Tibial artery (tissue), 4 donors: ENCODE measurements at regions not wholly inside any gene's neighbourhood (a gene's known extent, or its start where the extent isn't known, plus 50 kb on each side); places are given as distances from the start of the nearest gene placed in this dataset.

Source experiments
- DNase-seq, 2 donors: peaks; one replicate each; pipeline ENCODE4 v3.0.0-alpha.2; 2019
- H3K27ac ChIP-seq, 2 donors: fragments of 200-600 bp; sonication (generic) in 1 of 2; 1 replicate in 1 of 2; 2 replicates in 1 of 2; pipeline ENCODE4 v1.5.1; 2018 to 2019; ENCODE audit warnings: mild to moderate bottlenecking in 1 of 2
- H3K27me3 ChIP-seq, 2 donors: fragments of 200-600 bp; sonication (generic) in 1 of 2; one replicate each; pipeline versions ENCODE4 v1.5.1 to v1.6.0; 2016 to 2019
- H3K36me3 ChIP-seq, 3 donors: fragments of 200-600 bp; sonication (generic) in 2 of 3; one replicate each; pipeline ENCODE4 v1.5.1; 2016 to 2019; ENCODE audit warnings: mild to moderate bottlenecking in 2 of 3
- H3K4me1 ChIP-seq, 4 donors: fragments of 200-600 bp; sonication (generic) in 2 of 4; 1 replicate in 3 of 4; 2 replicates in 1 of 4; pipeline ENCODE4 v1.5.1; 2016 to 2019
- H3K4me3 ChIP-seq, 2 donors: fragments of 200-600 bp; sonication (generic) in 1 of 2; 1 replicate in 1 of 2; 2 replicates in 1 of 2; pipeline ENCODE4 v1.5.1; 2018 to 2019; ENCODE audit warnings: mild to moderate bottlenecking in 2 of 2
- H3K9me3 ChIP-seq, 3 donors: fragments of 200-600 bp; sonication (generic) in 1 of 3; one replicate each; pipeline ENCODE4 v1.5.1; 2016 to 2019
- intact Hi-C: fragments of 100-400 bp; cut with DNase I; formaldehyde crosslinking; loops from one replicate; pipeline ENCODE4 v1.15.0; 2023; ENCODE audit warnings: low total_unique reads
- TF ChIP-seq, protein P1 (sequence below), 2 experiments: fragments of 200-600 bp in 1 of 2; fragments of 450-650 bp in 1 of 2; IDR thresholded peaks; one replicate each; pipeline ENCODE4 v1.5.1; 2017 to 2019; ENCODE audit warnings: antibody characterized with exemption in 2 of 2, mild to moderate bottlenecking in 1 of 2, moderate library complexity in 1 of 2

GRCh38 chr11:134510233-134511040, 98.4 kb upstream of the B3GAT1 start:
- Histone ChIP-seq H3K27ac (no peak overlapping the region), H3K27me3 (peaks cover 0 to 23% of the 10 kb centered on the region in 2 donors), H3K36me3 (no peaks in the 10 kb centered on the region), H3K4me3 (no peak overlapping the region), H3K4me1 (no peaks in the 10 kb centered on the region), H3K9me3 (no peaks in the 10 kb centered on the region)
- TF ChIP-seq, protein P1, sequence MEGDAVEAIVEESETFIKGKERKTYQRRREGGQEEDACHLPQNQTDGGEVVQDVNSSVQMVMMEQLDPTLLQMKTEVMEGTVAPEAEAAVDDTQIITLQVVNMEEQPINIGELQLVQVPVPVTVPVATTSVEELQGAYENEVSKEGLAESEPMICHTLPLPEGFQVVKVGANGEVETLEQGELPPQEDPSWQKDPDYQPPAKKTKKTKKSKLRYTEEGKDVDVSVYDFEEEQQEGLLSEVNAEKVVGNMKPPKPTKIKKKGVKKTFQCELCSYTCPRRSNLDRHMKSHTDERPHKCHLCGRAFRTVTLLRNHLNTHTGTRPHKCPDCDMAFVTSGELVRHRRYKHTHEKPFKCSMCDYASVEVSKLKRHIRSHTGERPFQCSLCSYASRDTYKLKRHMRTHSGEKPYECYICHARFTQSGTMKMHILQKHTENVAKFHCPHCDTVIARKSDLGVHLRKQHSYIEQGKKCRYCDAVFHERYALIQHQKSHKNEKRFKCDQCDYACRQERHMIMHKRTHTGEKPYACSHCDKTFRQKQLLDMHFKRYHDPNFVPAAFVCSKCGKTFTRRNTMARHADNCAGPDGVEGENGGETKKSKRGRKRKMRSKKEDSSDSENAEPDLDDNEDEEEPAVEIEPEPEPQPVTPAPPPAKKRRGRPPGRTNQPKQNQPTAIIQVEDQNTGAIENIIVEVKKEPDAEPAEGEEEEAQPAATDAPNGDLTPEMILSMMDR (IDR thresholded peaks at IDR 0.05), result no peak
- intact Hi-C loops, result no loop called here
- DNase-seq, result peak; percentile 16 to 50

DNA sequence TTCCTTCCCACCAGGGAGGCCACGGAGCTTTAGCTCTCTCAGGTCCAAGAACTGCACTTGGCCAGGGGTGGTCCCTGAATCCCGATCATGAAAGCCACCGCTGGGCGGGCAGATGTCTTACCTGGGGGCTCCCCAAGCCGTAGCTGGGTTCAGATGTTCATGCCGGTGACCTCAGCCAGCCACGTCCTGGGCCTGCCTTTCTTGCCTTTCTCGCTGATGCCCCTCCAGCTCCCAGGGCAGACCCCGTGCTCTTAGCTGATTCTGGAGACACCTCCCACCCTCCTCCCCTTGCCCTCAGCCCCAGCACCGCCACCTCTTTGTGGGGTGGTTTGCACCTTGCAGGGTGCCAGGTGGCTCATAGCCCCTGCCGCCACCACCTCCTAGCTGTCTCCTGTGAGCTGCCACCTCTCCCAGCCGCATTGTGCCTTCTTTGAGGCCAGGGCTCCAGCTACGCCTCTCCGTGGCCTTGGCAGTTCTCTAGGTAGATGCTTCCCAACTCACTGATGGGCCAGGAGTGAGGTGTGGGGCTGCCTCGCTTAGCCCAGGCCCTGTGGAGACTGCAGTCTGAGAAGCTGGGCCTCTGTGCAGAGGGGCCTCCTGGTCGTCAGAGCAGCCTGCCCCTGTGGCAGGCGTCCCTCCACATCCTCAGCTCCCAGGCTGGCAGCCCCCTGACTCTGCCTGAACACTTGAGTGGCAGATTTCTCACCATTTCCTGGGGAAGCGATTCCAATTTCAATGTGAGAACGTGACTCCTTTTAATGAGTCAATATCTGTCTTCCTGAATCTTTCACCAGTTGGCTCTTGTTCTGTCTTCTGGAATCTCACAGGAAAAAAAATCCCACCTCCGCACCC, 97.6 kb upstream of the B3GAT1 start:
- H3K27ac ChIP-seq, result no peak overlapping the region
- H3K4me3 ChIP-seq, result no peak overlapping the region
- no peaks in the 10 kb centered on the region for H3K36me3 ChIP-seq
- TF ChIP-seq, protein P1 (IDR thresholded peaks at IDR 0.05), result no peak
- DNase-seq, result peak; percentile 7 to 52
- H3K4me1 ChIP-seq, result no peaks in the 10 kb centered on the region
- peaks cover 0 to 18% of the 10 kb centered on the region in 2 donors for H3K27me3 ChIP-seq
- H3K9me3 ChIP-seq, result no peaks in the 10 kb centered on the region
- intact Hi-C loops, result no loop called here

GRCh38 chr11:134508219-134508990, 96.4 kb upstream of the B3GAT1 start:
- no peaks in the 10 kb centered on the region for H3K9me3 ChIP-seq
- TF ChIP-seq, protein P1 (IDR thresholded peaks at IDR 0.05), result no peak
- no peaks in the 10 kb centered on the region for H3K4me1 ChIP-seq
- H3K27me3 ChIP-seq, result peaks cover 0 to 15% of the 10 kb centered on the region in 2 donors
- no peak overlapping the region for H3K27ac ChIP-seq
- intact Hi-C loops, result no loop called here
- peak in 1 of 2 donors; percentile 43 for DNase-seq
- H3K36me3 ChIP-seq, result no peaks in the 10 kb centered on the region
- no peak overlapping the region for H3K4me3 ChIP-seq

- no peaks in the 10 kb centered on the region for H3K9me3 ChIP-seq
- H3K4me1 ChIP-seq, result no peaks in the 10 kb centered on the region
- no peak overlapping the region for H3K4me3 ChIP-seq
- peaks cover 0 to 24% of the 10 kb centered on the region in 2 donors for H3K27me3 ChIP-seq
- no peaks in the 10 kb centered on the region for H3K36me3 ChIP-seq
- intact Hi-C loops, result no loop called here
- no peak overlapping the region for H3K27ac ChIP-seq
- DNase-seq, result no peak
- TF ChIP-seq, protein P1 (IDR thresholded peaks at IDR 0.05), result no peak
Measured at GRCh38 chr11:134506046-134506445, 94.0 kb upstream of the B3GAT1 start.

GRCh38 chr11:134505125-134505524, 93.1 kb upstream of the B3GAT1 start:
- Histone ChIP-seq H3K36me3 (no peaks in the 10 kb centered on the region), H3K4me1 (no peaks in the 10 kb centered on the region), H3K9me3 (no peaks in the 10 kb centered on the region), H3K27ac (no peak overlapping the region), H3K4me3 (no peak overlapping the region), H3K27me3 (peaks cover 0 to 19% of the 10 kb centered on the region in 2 donors)
- peak in 1 of 2 donors; percentile 19 for DNase-seq
- TF ChIP-seq, protein P1 (IDR thresholded peaks at IDR 0.05), result no peak
- intact Hi-C loops, result no loop called here
